ENCODE measurements at regions not wholly inside any gene's neighbourhood (a gene's known extent, or its start where the extent isn't known, plus 50 kb on each side); places are given as distances from the start of the nearest gene placed in this dataset.

DNA sequence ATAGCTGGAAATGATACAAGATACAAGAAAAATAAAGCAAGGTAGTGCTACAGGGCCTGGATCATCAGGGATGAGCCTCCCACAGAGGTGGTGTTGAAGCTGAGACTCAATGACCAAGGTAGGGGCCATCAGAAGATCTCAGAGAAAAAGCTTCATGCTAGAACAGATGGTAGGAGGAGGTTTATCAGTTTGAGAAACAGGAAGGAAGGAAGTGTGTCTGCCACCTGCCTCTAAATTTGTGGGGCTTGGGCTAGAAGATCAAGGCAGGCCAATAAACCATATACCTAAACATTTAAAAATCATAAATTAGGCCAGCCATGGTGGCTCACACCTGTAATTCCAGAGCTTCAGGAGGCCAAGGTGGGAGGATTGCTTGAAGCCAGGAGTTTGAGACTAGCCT, 410.8 kb upstream of the PRKCQ start:
- TF ChIP-seq, protein P1, sequence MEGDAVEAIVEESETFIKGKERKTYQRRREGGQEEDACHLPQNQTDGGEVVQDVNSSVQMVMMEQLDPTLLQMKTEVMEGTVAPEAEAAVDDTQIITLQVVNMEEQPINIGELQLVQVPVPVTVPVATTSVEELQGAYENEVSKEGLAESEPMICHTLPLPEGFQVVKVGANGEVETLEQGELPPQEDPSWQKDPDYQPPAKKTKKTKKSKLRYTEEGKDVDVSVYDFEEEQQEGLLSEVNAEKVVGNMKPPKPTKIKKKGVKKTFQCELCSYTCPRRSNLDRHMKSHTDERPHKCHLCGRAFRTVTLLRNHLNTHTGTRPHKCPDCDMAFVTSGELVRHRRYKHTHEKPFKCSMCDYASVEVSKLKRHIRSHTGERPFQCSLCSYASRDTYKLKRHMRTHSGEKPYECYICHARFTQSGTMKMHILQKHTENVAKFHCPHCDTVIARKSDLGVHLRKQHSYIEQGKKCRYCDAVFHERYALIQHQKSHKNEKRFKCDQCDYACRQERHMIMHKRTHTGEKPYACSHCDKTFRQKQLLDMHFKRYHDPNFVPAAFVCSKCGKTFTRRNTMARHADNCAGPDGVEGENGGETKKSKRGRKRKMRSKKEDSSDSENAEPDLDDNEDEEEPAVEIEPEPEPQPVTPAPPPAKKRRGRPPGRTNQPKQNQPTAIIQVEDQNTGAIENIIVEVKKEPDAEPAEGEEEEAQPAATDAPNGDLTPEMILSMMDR (IDR thresholded peaks at IDR 0.05): no peak
- TF ChIP-seq POLR2A (IDR thresholded peaks at IDR 0.05): no peak
